ENCODE measurements at regions not wholly inside any gene's neighbourhood (a gene's known extent, or its start where the extent isn't known, plus 50 kb on each side); places are given as distances from the start of the nearest gene placed in this dataset.
A peak's percentile ranks its signal among the peaks of the same experiment; 100 is the strongest.

DNA sequence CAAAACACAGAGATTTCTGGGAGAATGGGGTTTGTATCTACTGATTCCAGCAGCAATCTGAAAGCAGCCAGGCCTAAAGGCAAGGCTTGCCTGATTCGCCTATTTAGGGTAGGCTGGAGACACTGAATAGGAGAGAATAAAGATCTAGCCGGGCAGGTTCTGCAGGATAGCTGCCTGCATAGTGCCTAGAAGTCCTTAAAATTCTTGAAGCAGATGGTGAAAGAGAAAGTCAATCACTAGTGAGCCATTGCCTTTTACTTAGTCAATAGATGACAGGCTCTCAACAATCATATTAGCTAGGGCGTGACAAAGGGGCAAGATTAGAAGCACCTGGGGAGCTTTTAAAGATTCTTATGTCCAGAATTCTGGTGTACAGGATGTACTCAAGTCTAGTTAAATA is 522.7 kb downstream of the HTR1A start:
- Mint-ChIP-seq H3K9me3 (ENCODE audit: unreplicated experiment) (no peaks in the 10 kb centered on the region), H3K4me3 (ENCODE audit: unreplicated experiment) (no peak overlapping the region), H3K27ac (ENCODE audit: unreplicated experiment) (no peak overlapping the region), H3K36me3 (ENCODE audit: low read depth, unreplicated experiment) (no peaks in the 10 kb centered on the region), H3K27me3 (ENCODE audit: unreplicated experiment) (no peaks in the 10 kb centered on the region), H3K4me1 (ENCODE audit: unreplicated experiment) (no peaks in the 10 kb centered on the region)
- DNase-seq (ENCODE audit: low spot score), result no peak
- TF ChIP-seq, protein P1, sequence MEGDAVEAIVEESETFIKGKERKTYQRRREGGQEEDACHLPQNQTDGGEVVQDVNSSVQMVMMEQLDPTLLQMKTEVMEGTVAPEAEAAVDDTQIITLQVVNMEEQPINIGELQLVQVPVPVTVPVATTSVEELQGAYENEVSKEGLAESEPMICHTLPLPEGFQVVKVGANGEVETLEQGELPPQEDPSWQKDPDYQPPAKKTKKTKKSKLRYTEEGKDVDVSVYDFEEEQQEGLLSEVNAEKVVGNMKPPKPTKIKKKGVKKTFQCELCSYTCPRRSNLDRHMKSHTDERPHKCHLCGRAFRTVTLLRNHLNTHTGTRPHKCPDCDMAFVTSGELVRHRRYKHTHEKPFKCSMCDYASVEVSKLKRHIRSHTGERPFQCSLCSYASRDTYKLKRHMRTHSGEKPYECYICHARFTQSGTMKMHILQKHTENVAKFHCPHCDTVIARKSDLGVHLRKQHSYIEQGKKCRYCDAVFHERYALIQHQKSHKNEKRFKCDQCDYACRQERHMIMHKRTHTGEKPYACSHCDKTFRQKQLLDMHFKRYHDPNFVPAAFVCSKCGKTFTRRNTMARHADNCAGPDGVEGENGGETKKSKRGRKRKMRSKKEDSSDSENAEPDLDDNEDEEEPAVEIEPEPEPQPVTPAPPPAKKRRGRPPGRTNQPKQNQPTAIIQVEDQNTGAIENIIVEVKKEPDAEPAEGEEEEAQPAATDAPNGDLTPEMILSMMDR (IDR thresholded peaks at IDR 0.05; ENCODE audit: unreplicated experiment), result no peak

DNA sequence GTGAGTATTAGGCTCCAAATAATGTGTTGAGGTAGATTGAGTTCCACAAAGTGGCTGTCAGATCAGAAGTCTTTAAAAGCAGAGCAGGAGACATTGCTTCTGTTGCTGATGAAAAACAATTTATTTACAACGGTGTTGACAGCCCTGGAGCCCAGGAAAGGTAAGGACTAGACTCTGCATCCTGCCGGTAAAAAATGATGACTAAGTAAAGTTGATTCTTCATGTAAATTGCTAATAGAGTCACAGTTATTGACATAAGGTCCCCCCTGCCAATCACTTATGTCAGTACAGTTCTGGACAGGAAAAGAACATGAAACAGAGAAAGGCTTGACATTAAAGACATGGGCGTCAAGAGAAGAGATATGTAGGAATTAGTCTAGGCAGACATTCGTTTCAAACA is 552.5 kb downstream of the HTR1A start:
- no peaks in the 10 kb centered on the region for H3K9me3 Mint-ChIP-seq (ENCODE audit: unreplicated experiment)
- no peaks in the 10 kb centered on the region for H3K4me1 Mint-ChIP-seq (ENCODE audit: unreplicated experiment)
- no peak overlapping the region for H3K4me3 Mint-ChIP-seq (ENCODE audit: unreplicated experiment)
- H3K27ac Mint-ChIP-seq (ENCODE audit: unreplicated experiment), result no peak overlapping the region
- no peaks in the 10 kb centered on the region for H3K27me3 Mint-ChIP-seq (ENCODE audit: unreplicated experiment)
- DNase-seq (ENCODE audit: low spot score), result no peak
- TF ChIP-seq, protein P1 (IDR thresholded peaks at IDR 0.05; ENCODE audit: unreplicated experiment), result no peak
- no peaks in the 10 kb centered on the region for H3K36me3 Mint-ChIP-seq (ENCODE audit: low read depth, unreplicated experiment)

DNA sequence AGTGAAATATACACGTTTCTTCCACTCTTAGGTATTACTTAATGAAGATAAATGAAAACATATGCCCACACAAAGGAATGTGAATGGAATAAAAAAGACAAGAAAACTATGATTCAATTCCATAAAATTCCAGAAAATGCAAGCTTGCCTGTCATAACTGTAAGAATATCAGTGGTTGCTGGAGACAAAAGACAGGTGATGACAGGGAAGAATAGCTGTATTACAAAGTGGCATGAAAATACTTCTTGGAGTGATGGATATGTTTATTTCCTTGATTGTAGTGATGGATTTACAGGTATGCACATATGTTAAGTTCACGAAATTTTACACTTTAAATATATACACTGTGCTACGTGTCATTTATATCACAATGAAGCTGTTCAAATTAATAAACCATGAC is 553.3 kb downstream of the HTR1A start:
- DNase-seq (ENCODE audit: low spot score), result no peak
- Mint-ChIP-seq H3K27ac (ENCODE audit: unreplicated experiment) (no peak overlapping the region), H3K4me3 (ENCODE audit: unreplicated experiment) (no peak overlapping the region), H3K4me1 (ENCODE audit: unreplicated experiment) (no peaks in the 10 kb centered on the region), H3K27me3 (ENCODE audit: unreplicated experiment) (no peaks in the 10 kb centered on the region), H3K36me3 (ENCODE audit: low read depth, unreplicated experiment) (no peaks in the 10 kb centered on the region), H3K9me3 (ENCODE audit: unreplicated experiment) (no peaks in the 10 kb centered on the region)
- TF ChIP-seq, protein P1 (IDR thresholded peaks at IDR 0.05; ENCODE audit: unreplicated experiment), result no peak

DNA sequence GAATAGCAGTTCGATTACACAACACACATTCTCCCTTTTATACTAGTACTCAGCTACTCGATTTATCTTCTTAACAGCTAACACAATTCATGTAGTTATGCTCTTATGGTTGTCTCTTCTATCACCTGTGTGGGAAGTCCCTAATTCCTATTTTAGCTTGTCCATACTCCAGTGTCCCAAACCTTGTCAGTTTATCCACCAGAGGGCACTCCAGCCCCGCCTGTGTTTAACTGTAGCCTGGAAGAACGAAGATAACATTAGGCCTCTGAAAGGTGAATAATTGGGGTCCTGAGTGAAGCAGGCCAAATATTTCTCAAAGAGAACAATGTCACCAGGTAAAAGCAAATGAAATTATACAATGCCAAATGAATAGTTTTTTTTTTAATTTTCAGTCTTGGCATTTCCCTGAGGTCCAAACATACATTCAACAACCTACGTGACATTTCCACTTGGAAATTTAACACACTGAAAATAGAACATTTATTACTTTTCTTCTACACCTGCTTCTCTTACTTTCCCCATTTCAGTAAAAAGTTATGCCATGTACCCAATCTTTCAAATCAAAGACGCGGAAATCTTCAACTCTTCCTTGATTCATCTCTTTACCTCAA is 560.7 kb downstream of the HTR1A start:
- H3K9me3 Mint-ChIP-seq (ENCODE audit: unreplicated experiment), result no peaks in the 10 kb centered on the region
- TF ChIP-seq, protein P1 (IDR thresholded peaks at IDR 0.05; ENCODE audit: unreplicated experiment), result peak; percentile 79

DNA sequence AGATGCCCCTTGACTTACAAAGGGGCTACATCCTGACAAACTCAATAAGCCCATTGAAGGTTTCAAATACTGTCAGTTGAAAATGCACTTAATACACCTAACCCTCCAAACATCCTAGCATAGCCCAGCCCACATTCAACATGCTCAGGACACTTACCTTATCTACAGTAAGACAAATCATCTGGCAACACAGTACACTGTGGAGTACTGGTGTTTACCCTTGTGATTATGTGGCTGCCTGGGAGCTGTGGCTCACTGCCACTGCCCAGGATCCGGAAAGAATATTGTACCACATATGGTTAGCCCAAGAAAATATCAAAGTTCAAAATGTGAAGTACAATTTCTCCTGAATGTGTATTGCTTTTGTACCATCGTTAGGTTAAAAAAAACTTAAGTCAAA is 562.2 kb downstream of the HTR1A start:
- no peak overlapping the region for H3K27ac Mint-ChIP-seq (ENCODE audit: unreplicated experiment)
- H3K36me3 Mint-ChIP-seq (ENCODE audit: low read depth, unreplicated experiment), result no peaks in the 10 kb centered on the region
- no peak for DNase-seq (ENCODE audit: low spot score)
- H3K9me3 Mint-ChIP-seq (ENCODE audit: unreplicated experiment), result no peaks in the 10 kb centered on the region
- peaks cover 3% of the 10 kb centered on the region for H3K27me3 Mint-ChIP-seq (ENCODE audit: unreplicated experiment)
- TF ChIP-seq, protein P1 (IDR thresholded peaks at IDR 0.05; ENCODE audit: unreplicated experiment), result no peak
- no peak overlapping the region for H3K4me3 Mint-ChIP-seq (ENCODE audit: unreplicated experiment)
- no peaks in the 10 kb centered on the region for H3K4me1 Mint-ChIP-seq (ENCODE audit: unreplicated experiment)

More for the DNA sequence above, 560.7 kb downstream of the HTR1A start:
- H3K27ac Mint-ChIP-seq (ENCODE audit: unreplicated experiment), result no peak overlapping the region
- peak; percentile 78 for DNase-seq (ENCODE audit: low spot score)
- peaks cover 3% of the 10 kb centered on the region for H3K27me3 Mint-ChIP-seq (ENCODE audit: unreplicated experiment)
- H3K4me3 Mint-ChIP-seq (ENCODE audit: unreplicated experiment), result no peak overlapping the region
- no peaks in the 10 kb centered on the region for H3K36me3 Mint-ChIP-seq (ENCODE audit: low read depth, unreplicated experiment)
- H3K4me1 Mint-ChIP-seq (ENCODE audit: unreplicated experiment), result no peaks in the 10 kb centered on the region
